Endothelial cell (in vitro differentiated cells): ENCODE measurements at regions not wholly inside any gene's neighbourhood (a gene's known extent, or its start where the extent isn't known, plus 50 kb on each side); places are given as distances from the start of the nearest gene placed in this dataset.
"Not testable (repeated sequence)": the region's sequence is repeated elsewhere in the genome, so short reads cannot be mapped to it uniquely, and the experiment has no call there.

Experiments used
- DNase-seq: peaks from one replicate; pipeline ENCODE4 v3.0.0; 2021; ENCODE audit warnings: low spot score
- H3K27ac Mint-ChIP-seq: one replicate; pipeline ENCODE4 v1.8.0; 2021; ENCODE audit warnings: mixed read lengths, inconsistent platforms; ENCODE audit not compliant: unreplicated experiment
- H3K27me3 Mint-ChIP-seq: one replicate; pipeline ENCODE4 v1.8.0; 2021; ENCODE audit warnings: mild to moderate bottlenecking, moderate library complexity, mixed read lengths, inconsistent platforms; ENCODE audit not compliant: unreplicated experiment
- H3K36me3 Mint-ChIP-seq: one replicate; pipeline ENCODE4 v1.8.0; 2021; ENCODE audit warnings: mild to moderate bottlenecking, low read depth, mixed read lengths, inconsistent platforms; ENCODE audit not compliant: unreplicated experiment
- H3K4me1 Mint-ChIP-seq: one replicate; pipeline ENCODE4 v1.8.0; 2021; ENCODE audit warnings: mild to moderate bottlenecking, mixed read lengths, inconsistent platforms; ENCODE audit not compliant: unreplicated experiment
- H3K4me3 Mint-ChIP-seq: one replicate; pipeline ENCODE4 v1.8.0; 2021; ENCODE audit warnings: mild to moderate bottlenecking, mixed read lengths, inconsistent platforms; ENCODE audit not compliant: unreplicated experiment
- H3K9me3 Mint-ChIP-seq: one replicate; pipeline ENCODE4 v1.8.0; 2021; ENCODE audit warnings: mixed read lengths, inconsistent platforms; ENCODE audit not compliant: unreplicated experiment
- CTCF ChIP-seq: fragments of 200-600 bp; sonication (generic); IDR thresholded peaks from one replicate; pipeline ENCODE4 v1.5.0; 2021; ENCODE audit warnings: antibody characterized with exemption; ENCODE audit not compliant: unreplicated experiment

- Mint-ChIP-seq H3K4me1 (no peaks in the 10 kb centered on the region), H3K36me3 (no peaks in the 10 kb centered on the region), H3K4me3 (no peak overlapping the region), H3K9me3 (no peaks in the 10 kb centered on the region), H3K27ac (no peak overlapping the region), H3K27me3 (peaks cover 4% of the 10 kb centered on the region)
- TF ChIP-seq CTCF, result no peak
- no peak for DNase-seq
These were observed 607.3 kb upstream of the GOT2 start for GRCh38 chr16:59341368-59341767.

- DNase-seq, result no peak
- H3K4me1 Mint-ChIP-seq, result no peaks in the 10 kb centered on the region
- peaks cover 4% of the 10 kb centered on the region for H3K27me3 Mint-ChIP-seq
- no peak overlapping the region for H3K4me3 Mint-ChIP-seq
- H3K27ac Mint-ChIP-seq, result no peak overlapping the region
- TF ChIP-seq CTCF, result no peak
- H3K9me3 Mint-ChIP-seq, result no peaks in the 10 kb centered on the region
- H3K36me3 Mint-ChIP-seq, result no peaks in the 10 kb centered on the region
These were observed 605.8 kb upstream of the GOT2 start for GRCh38 chr16:59339871-59340270.

- H3K4me1 Mint-ChIP-seq, result no peaks in the 10 kb centered on the region
- no peak overlapping the region for H3K27ac Mint-ChIP-seq
- H3K9me3 Mint-ChIP-seq, result no peaks in the 10 kb centered on the region
- no peak for TF ChIP-seq CTCF
- H3K27me3 Mint-ChIP-seq, result peaks cover 2% of the 10 kb centered on the region
- no peak overlapping the region for H3K4me3 Mint-ChIP-seq
- no peaks in the 10 kb centered on the region for H3K36me3 Mint-ChIP-seq
- no peak for DNase-seq
These were observed 602.1 kb upstream of the GOT2 start for GRCh38 chr16:59336136-59336695.

GRCh38 chr16:59331708-59332107 lies 597.6 kb upstream of the GOT2 start:
- not testable (repeated sequence) for H3K27ac Mint-ChIP-seq, H3K36me3 Mint-ChIP-seq, DNase-seq, H3K9me3 Mint-ChIP-seq, H3K27me3 Mint-ChIP-seq, H3K4me3 Mint-ChIP-seq, H3K4me1 Mint-ChIP-seq

- TF ChIP-seq CTCF, result no peak
- Mint-ChIP-seq H3K27me3 (no peaks in the 10 kb centered on the region), H3K4me1 (no peaks in the 10 kb centered on the region), H3K9me3 (no peaks in the 10 kb centered on the region), H3K36me3 (no peaks in the 10 kb centered on the region), H3K27ac (no peak overlapping the region), H3K4me3 (no peak overlapping the region)
- no peak for DNase-seq
These were observed 596.0 kb upstream of the GOT2 start for GRCh38 chr16:59330019-59330670.
